ENCODE measurements at regions not wholly inside any gene's neighbourhood (a gene's known extent, or its start where the extent isn't known, plus 50 kb on each side); places are given as distances from the start of the nearest gene placed in this dataset.

- peak; percentile 63 for DNase-seq (ENCODE audit: low read depth)
- no peaks in the 10 kb centered on the region for H3K36me3 ChIP-seq (ENCODE audit: control insufficient read depth, insufficient read depth, low read length)
- H3K27me3 ChIP-seq (ENCODE audit: control insufficient read depth, insufficient read depth, low read length), result peaks cover 28% of the 10 kb centered on the region
- no peak for TF ChIP-seq CTCF (IDR thresholded peaks at IDR 0.05; ENCODE audit: insufficient read depth, low read length, poor library complexity, severe bottlenecking)
- no peak overlapping the region for H3K4me3 ChIP-seq (ENCODE audit: low read depth, low read length)
Observed at GRCh38 chr15:70474471-70475406, 288.6 kb downstream of the UACA start.

DNA sequence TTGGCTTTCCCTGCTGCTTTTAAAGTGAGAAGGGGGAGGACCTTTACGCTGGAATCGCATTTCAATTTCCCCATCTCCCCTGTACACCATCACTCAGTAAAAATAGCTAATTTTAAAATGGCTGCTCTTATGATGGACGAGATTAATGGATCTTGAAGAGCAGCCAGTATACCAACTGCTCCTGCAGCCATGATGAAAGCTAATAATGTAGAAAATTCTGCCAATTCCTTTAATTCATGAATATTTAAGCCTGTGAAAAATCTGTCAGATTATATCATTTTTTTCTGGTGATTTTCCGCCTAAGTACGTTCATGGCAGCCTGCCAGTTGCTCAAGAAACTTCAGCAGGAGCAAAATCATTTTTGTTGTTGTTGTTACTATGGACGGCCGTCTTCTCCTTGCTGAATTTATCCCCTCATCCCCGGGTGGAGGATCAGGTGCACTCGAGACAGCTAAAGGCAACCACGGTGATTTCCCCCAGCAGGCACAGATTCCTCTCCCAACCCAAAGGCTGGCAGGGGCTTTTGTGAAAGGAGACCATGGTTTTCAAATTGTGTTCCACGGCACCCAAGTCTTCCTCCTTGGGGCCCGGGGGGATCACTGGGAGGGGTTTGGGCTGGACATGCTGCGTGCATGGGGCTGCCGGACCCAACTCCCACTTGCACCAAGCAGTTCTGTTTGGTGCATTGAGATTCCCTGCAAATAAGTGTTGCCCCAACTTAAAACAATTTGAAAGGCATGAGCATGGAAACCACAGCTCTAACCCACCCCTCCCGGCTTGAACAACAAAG lies 289.6 kb downstream of the UACA start:
- Histone ChIP-seq H3K36me3 (ENCODE audit: control insufficient read depth, insufficient read depth, low read length) (no peaks in the 10 kb centered on the region), H3K27me3 (ENCODE audit: control insufficient read depth, insufficient read depth, low read length) (peaks cover 30% of the 10 kb centered on the region), H3K4me3 (ENCODE audit: low read depth, low read length) (no peak overlapping the region)
- no peak for DNase-seq (ENCODE audit: low read depth)
- TF ChIP-seq CTCF (IDR thresholded peaks at IDR 0.05; ENCODE audit: insufficient read depth, low read length, poor library complexity, severe bottlenecking), result no peak

DNA sequence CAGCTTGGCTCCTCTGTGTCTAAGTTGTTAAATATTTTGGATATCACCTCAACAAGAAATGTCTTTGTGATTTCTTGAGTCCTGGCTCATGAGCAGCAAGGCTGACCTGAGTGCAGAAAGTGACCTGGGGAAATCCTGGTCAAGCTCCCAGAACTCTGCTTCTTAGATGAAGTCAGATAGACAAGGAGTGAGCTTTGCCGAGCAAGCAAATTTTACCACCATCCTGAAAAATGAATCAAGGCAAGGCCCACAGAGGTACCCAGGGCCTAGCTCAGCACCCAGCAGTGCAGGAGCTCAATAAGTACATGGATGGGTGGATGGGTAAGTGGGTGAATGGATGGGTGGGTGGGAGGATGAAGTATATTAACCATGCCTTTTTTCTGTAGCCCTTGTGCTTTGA lies 291.8 kb downstream of the UACA start:
- Histone ChIP-seq H3K36me3 (ENCODE audit: control insufficient read depth, insufficient read depth, low read length) (no peaks in the 10 kb centered on the region), H3K27me3 (ENCODE audit: control insufficient read depth, insufficient read depth, low read length) (peaks cover 21% of the 10 kb centered on the region), H3K4me3 (ENCODE audit: low read depth, low read length) (no peak overlapping the region)
- TF ChIP-seq CTCF (IDR thresholded peaks at IDR 0.05; ENCODE audit: insufficient read depth, low read length, poor library complexity, severe bottlenecking), result no peak
- DNase-seq (ENCODE audit: low read depth), result no peak

DNA sequence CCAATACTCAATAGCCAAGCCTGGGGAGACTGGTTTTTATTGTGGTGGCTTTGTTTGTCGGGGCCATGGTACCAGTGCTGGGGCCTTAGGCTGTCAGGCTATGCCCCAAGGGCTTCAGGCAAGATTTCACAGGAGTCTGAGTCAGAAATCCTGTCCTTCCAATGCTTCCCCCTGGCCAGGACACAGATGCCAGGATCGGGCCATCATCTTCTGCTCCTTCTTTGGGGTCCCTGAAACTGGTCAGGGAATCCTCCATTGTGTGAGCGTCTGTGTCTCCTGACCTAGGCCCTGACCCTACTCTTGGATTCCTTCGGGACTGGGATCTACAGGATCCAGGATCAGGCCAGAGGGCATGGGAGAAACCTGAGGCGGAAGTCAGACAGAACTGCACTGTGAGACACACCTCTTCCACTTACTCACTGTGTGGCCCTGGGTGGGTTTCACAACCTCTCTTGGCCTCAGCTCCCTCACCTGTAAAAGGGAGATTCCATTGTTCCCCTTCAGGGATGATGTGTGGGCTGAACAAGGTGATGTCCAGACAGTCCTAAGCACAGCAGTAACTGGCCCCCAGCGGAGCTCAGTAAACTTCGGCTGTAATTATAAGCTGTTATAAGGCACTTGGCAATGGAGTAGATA lies 292.7 kb downstream of the UACA start:
- no peak for DNase-seq (ENCODE audit: low read depth)
- no peak for TF ChIP-seq CTCF (IDR thresholded peaks at IDR 0.05; ENCODE audit: insufficient read depth, low read length, poor library complexity, severe bottlenecking)
- no peaks in the 10 kb centered on the region for H3K36me3 ChIP-seq (ENCODE audit: control insufficient read depth, insufficient read depth, low read length)
- H3K4me3 ChIP-seq (ENCODE audit: low read depth, low read length), result no peak overlapping the region
- H3K27me3 ChIP-seq (ENCODE audit: control insufficient read depth, insufficient read depth, low read length), result peaks cover 18% of the 10 kb centered on the region

DNA sequence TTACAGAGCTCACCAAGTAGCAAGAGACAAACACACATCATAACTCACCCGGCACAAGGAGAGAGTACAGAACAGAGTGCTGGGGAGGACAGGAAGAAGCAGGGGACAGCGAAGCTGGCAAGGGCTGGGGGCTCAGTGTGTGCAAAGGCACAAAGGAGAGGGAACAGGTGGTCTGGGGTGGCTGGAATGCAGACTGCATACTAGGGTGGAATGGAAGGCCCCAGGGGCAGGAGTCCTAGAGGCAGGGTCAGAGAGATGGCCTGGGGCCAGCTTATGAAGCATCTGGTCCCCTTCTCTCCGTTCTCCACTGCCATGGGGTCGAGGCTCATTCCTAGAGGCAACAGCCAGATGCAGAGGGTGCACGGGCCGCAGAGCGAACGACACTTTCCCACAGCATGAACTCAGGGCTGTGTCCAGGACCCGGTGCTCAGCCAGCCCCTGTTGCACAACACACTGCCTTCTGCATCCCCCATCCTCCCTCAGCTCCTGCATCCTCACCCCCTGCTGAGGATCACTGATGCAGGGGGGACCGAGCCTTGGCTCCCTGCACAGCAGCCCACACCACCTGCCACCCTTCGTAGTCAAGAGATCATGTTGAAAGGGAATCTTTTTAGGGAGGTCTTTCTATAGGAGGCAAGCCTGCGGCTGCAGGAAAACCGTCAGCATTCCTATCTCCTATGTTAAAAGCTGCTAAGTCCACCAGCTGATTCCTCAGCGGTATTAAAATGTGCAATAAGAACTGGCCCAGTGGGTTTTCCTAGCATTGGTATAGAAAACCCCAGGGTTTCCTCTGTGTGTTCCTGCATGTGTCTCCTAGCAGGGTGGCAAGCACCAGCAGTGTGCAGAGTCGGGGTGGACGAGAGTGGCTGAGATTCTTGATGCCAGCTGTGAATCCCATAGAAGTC lies 293.5 kb downstream of the UACA start:
- Histone ChIP-seq H3K4me3 (ENCODE audit: low read depth, low read length) (no peak overlapping the region), H3K36me3 (ENCODE audit: control insufficient read depth, insufficient read depth, low read length) (no peaks in the 10 kb centered on the region), H3K27me3 (ENCODE audit: control insufficient read depth, insufficient read depth, low read length) (peaks cover 22% of the 10 kb centered on the region)
- TF ChIP-seq CTCF (IDR thresholded peaks at IDR 0.05; ENCODE audit: insufficient read depth, low read length, poor library complexity, severe bottlenecking), result no peak
- DNase-seq (ENCODE audit: low read depth), result no peak
